Renal pelvis (tissue), 1 donor: ENCODE measurements at regions not wholly inside any gene's neighbourhood (a gene's known extent, or its start where the extent isn't known, plus 50 kb on each side); places are given as distances from the start of the nearest gene placed in this dataset.
"Not testable (repeated sequence)": the region's sequence is repeated elsewhere in the genome, so short reads cannot be mapped to it uniquely, and the experiment has no call there.

Source experiments
- DNase-seq: peaks from one replicate; pipeline ENCODE4 v3.0.0-alpha.2; 2013

- DNase-seq = no peak
Observed at GRCh38 chr6:144922120-144922722, 637.1 kb downstream of the UTRN start.

- DNase-seq = not testable (repeated sequence)
Observed at GRCh38 chr6:144922771-144923490, 637.8 kb downstream of the UTRN start.

DNA sequence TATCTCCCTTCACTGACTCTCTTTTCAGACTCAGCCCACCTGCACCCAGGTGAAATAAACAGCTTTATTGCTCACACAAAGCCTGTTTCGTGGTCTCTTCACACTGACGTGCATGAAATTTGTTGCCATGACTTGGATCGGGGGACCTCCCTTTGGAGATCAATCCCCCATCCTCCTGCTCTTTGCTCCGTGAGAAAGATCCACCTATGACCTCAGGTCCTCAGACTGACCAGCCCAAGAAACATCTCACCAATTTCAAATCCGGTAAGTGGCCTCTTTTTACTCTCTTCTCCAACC is 638.3 kb downstream of the UTRN start:
- not testable (repeated sequence) for DNase-seq

- no peak for DNase-seq
Observed at GRCh38 chr6:144928847-144929246, 643.7 kb downstream of the UTRN start.

DNA sequence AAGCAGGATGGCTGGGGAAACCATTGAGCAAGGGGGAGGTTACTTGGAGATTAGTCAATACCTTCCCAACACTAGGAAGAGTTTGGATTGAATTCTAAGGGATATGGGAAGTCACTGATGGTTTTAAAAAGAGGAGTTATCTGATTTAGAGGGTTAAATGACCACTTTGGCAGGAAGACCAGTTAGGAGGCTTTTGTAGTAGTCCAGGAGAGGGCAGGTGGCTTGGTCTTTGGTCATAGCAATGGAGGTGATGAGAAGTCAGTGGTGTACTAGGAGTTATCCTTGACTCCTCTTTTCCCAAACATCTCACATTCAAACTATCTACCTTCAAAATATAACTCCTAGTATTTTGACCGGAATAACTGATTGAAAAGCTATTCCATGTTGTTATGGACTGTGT is 644.1 kb downstream of the UTRN start:
- no peak for DNase-seq

- DNase-seq = no peak
Observed at GRCh38 chr6:144931172-144932035, 646.3 kb downstream of the UTRN start.

GRCh38 chr6:144932621-144933020 is 647.5 kb downstream of the UTRN start:
- no peak for DNase-seq

GRCh38 chr6:144935181-144935580 is 650.0 kb downstream of the UTRN start:
- no peak for DNase-seq

DNA sequence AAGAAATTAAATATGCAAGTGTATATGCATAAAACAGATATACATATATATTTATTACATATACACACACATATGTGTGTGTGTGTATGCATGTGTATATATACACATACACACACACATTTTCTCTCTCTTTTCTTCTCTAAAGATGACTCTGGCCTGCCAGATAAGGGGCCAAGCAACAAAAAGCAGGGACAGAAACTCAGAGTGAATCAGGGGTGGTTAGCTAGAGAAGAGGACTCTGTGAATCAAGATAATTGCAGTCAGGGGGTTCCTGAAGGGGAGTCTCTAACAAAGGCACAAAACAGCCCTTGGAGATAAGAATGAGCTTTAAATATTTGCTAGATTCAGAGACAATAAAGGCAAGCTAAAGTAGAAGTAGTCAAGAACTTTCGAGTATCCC is 650.5 kb downstream of the UTRN start:
- DNase-seq = no peak

DNA sequence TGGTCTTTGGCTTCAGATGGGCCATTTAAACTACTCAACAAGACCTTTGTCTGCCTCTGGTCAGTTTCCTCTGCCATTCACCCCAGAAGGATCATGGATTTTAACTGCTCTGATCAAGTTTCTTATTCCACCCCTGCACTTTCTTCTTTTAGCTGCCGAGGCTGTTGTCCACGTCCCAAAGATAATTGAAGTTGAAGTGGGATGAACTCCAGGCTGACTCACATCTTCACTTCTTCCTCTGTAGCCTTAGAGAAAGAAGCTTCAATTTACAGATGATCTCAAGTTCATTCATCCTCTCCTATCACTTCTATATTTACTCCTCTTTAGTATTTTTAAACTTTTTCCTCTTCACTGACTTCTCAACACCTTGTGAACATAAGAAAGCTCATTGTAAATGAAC is 651.6 kb downstream of the UTRN start:
- no peak for DNase-seq

DNA sequence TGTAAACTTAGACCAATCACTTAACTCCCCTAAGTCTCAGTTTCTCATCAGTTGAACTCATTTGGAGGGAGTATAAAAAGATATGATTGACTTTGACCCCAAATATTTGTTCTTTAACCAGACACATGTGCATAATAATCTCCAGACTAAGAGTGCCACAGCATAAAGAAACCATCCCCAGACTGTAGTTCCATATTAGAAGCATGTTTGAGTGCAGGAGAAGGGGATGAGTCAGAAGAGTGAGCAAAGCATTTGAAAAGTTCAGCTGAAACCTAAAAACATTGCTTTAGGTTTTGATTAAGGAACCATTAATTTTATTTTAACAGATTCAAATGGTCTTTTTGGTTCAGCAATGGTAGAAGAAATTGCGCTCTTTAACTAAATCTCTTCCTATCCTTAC is 654.8 kb downstream of the UTRN start:
- no peak for DNase-seq

- peak; percentile 21 for DNase-seq
Observed at GRCh38 chr6:144944106-144944505, 659.0 kb downstream of the UTRN start.

DNA sequence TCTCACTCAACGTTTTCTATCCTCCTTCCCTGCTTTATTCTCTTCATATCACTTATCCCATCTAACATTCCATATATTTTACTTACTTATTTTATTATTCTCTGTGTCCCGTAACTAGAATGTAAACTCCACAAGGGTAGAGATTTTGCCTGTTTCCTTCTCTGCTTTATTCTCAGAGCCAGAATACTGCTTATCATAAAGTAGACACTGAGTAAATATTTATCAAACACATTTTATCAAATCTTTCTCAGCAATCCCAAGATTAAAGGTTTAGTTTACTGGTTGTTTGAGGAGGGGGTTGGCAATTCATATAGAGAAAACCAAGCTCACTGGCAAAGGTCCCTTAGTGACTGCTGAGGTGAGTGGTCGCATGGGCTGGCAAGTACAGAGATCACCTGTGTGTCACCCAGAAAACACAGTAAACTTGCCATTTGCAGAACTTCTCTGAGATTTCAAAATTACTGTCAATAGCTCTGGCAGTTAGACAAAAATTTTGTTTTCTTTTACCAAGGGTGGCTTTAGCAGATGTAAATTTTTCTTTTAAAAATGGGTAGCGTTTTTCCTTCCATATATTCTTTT is 662.4 kb downstream of the UTRN start:
- DNase-seq = no peak

DNA sequence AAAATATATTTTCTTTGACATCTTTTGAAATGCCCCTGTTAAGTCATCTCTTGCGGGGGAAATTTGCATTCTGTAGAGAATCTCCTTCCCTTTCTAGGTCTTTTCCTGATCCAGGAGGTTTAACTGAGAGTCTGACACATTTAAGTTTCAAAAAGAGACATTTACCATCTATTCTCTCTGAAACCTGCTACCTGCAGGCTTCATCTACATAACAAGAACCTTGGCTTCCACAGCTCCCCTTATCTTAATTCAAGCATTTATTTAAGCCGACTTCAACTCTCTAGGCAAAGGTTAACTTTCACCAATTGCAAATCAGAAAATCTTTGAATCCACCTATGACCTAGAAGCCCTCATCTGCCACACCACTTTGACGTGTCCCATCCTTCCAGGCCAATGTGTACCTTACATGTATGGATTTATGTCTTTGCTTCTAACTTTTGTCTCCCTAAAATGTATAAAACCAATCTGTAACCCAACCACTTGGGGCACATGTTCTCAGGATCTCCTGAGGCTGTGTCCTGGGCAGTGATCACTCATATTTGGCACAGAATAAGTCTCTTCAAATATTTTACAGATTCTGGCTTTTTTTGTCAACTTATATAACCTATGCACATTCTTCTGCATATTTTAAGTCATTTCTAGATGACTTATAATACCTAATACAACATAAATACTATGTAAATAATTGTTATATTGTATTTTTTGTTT is 666.7 kb downstream of the UTRN start:
- no peak for DNase-seq

- no peak for DNase-seq
Observed at GRCh38 chr6:144952456-144953240, 667.5 kb downstream of the UTRN start.

DNA sequence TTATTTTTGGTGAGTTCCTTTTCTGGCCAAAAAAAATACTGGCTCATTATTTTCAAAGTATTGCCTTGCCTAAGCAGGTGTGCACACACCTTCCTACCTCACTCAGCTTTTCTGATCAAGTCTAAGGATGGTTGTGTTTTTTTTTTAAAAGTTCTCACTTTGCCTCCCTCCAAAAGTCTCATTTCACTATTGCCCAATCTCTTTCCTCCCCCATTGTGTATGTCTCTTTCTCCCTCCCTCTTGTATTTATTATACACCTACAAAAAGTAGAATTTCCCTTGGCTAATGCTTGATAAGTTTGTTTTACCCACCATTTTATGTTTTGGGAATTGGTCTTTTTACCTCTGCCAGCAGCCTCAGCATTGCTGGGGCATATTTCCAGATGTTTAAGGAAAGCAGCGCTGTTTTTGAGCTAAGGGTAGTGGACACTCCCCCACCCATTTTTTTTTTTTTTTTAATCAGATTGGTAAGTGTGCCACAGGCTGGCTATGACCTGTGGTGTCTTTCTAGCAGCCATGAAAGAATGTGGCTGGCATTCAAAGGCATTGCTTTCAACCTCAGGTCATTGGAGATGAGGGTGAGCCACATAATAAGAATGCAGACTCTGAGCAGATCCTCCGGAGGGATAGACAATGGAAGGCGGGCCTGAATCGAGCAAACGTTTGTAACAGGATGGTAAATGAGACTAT is 668.6 kb downstream of the UTRN start:
- DNase-seq = no peak

DNA sequence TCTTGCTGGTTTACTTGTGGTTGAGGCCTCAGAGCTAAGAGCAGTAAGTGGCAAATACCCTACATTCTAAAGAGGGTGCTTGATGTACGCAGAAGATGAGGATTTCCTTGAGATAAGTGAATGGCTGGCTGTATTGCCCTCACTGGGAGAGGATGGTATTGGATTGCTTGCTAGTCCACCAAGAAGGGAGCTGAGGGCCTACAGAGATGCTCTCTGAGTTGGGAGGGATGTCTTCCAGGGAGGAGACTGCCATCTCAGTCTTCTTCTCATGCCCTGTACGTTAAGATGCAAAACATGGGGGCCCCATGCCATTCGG is 669.1 kb downstream of the UTRN start:
- DNase-seq = no peak

DNA sequence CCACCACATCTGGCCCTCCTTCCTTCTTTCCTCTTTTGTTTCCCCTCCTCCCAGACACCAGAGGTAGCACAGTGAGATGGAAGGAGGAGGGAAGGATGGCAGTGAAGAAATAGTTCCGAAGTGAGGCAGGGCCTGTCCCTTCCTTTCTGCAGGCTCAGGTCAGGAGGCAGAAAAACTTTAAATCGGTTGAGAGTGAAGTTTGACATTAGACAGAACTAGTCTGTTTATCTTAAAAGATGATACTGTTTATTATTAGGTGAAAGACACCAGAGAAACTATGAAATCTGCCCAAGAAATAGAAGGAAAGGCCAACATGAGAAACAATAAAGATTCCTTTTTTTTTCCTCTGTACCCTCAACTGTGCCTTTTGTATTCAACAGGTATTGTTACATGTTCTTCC is 670.3 kb downstream of the UTRN start:
- no peak for DNase-seq

DNA sequence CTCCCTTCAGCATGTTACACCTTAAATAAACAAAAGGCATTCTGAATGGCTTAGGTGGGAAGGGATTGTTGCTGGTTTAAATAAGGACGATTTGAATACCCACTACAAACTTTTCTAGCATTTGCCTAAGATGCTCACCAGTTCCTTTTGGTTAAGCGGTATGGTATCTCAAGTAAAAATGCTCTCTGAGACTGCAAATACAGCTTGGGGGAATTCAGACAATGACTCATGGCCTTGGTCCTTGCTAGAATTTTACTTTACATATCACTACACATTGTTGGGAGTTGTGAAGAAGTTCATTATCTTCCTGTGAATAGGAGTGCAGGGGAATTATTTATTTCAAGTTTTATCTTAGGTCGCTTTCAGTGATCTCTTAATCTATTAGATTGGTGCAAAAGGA is 670.7 kb downstream of the UTRN start:
- DNase-seq = no peak

GRCh38 chr6:144956697-144957096 is 671.6 kb downstream of the UTRN start:
- DNase-seq = not testable (repeated sequence)
